ENCODE measurements at regions not wholly inside any gene's neighbourhood (a gene's known extent, or its start where the extent isn't known, plus 50 kb on each side); places are given as distances from the start of the nearest gene placed in this dataset.
A peak's percentile ranks its signal among the peaks of the same experiment; 100 is the strongest.
"Not testable (repeated sequence)": the region's sequence is repeated elsewhere in the genome, so short reads cannot be mapped to it uniquely, and the experiment has no call there.

- ATAC-seq; DNase-seq; intact Hi-C loops (cut with micrococcal nuclease): not testable (repeated sequence)
Measured at GRCh38 chr20:30291064-30291379, 966.4 kb upstream of the DEFB115 start.

- DNase-seq; intact Hi-C loops (cut with micrococcal nuclease); ATAC-seq: not testable (repeated sequence)
Measured at GRCh38 chr20:30291686-30292085, 965.8 kb upstream of the DEFB115 start.

GRCh38 chr20:30295396-30295795 is 962.1 kb upstream of the DEFB115 start:
- DNase-seq; ATAC-seq; intact Hi-C loops (cut with micrococcal nuclease): not testable (repeated sequence)

GRCh38 chr20:30295967-30296366 is 961.5 kb upstream of the DEFB115 start:
- ATAC-seq; DNase-seq; intact Hi-C loops (cut with micrococcal nuclease): not testable (repeated sequence)

- intact Hi-C loops (cut with micrococcal nuclease); ATAC-seq; DNase-seq: not testable (repeated sequence)
Measured at GRCh38 chr20:30297878-30298595, 959.4 kb upstream of the DEFB115 start.

- ATAC-seq; intact Hi-C loops (cut with micrococcal nuclease); DNase-seq: not testable (repeated sequence)
Measured at GRCh38 chr20:30300220-30300642, 957.2 kb upstream of the DEFB115 start.

- ATAC-seq; intact Hi-C loops (cut with micrococcal nuclease); DNase-seq: not testable (repeated sequence)
Measured at GRCh38 chr20:30302786-30303185, 954.7 kb upstream of the DEFB115 start.

- not testable (repeated sequence) for DNase-seq, ATAC-seq
Measured at GRCh38 chr20:30309938-30310337, 947.5 kb upstream of the DEFB115 start.

GRCh38 chr20:30310385-30310784 is 947.1 kb upstream of the DEFB115 start:
- intact Hi-C loops (cut with micrococcal nuclease); ATAC-seq; DNase-seq: not testable (repeated sequence)

More at GRCh38 chr20:30309938-30310337, 947.5 kb upstream of the DEFB115 start:
- intact Hi-C loops (cut with micrococcal nuclease) = not testable (repeated sequence)

GRCh38 chr20:30312220-30312619 is 945.2 kb upstream of the DEFB115 start:
- DNase-seq; ATAC-seq; intact Hi-C loops (cut with micrococcal nuclease): not testable (repeated sequence)

GRCh38 chr20:30313660-30314059 is 943.8 kb upstream of the DEFB115 start:
- DNase-seq; intact Hi-C loops (cut with micrococcal nuclease); ATAC-seq: not testable (repeated sequence)

GRCh38 chr20:30316063-30316462 is 941.4 kb upstream of the DEFB115 start:
- peak; percentile 33 for DNase-seq
- ATAC-seq; intact Hi-C loops (cut with micrococcal nuclease): not testable (repeated sequence)

GRCh38 chr20:30316532-30317299 is 940.7 kb upstream of the DEFB115 start:
- DNase-seq; intact Hi-C loops (cut with micrococcal nuclease); ATAC-seq: not testable (repeated sequence)

GRCh38 chr20:30333744-30334143 is 923.7 kb upstream of the DEFB115 start:
- DNase-seq; intact Hi-C loops (cut with micrococcal nuclease); ATAC-seq: not testable (repeated sequence)

- DNase-seq; intact Hi-C loops (cut with micrococcal nuclease); ATAC-seq: not testable (repeated sequence)
Measured at GRCh38 chr20:30337556-30337955, 919.9 kb upstream of the DEFB115 start.

GRCh38 chr20:30348932-30349331 is 908.5 kb upstream of the DEFB115 start:
- DNase-seq; intact Hi-C loops (cut with micrococcal nuclease); ATAC-seq: not testable (repeated sequence)

GRCh38 chr20:30356854-30357467 is 900.5 kb upstream of the DEFB115 start:
- ATAC-seq; intact Hi-C loops (cut with micrococcal nuclease); DNase-seq: not testable (repeated sequence)

GRCh38 chr20:30361756-30362155 is 895.7 kb upstream of the DEFB115 start:
- ATAC-seq; intact Hi-C loops (cut with micrococcal nuclease); DNase-seq: not testable (repeated sequence)

- DNase-seq; intact Hi-C loops (cut with micrococcal nuclease); ATAC-seq: not testable (repeated sequence)
Measured at GRCh38 chr20:30376430-30376766, 881.1 kb upstream of the DEFB115 start.

Measured in left ventricle myocardium superior (tissue), 1 donor.